IMR-90 (cell line): ENCODE measurements at regions not wholly inside any gene's neighbourhood (a gene's known extent, or its start where the extent isn't known, plus 50 kb on each side); places are given as distances from the start of the nearest gene placed in this dataset.

Experiments
- POLR2A ChIP-seq: IDR thresholded peaks from 2 replicates; pipeline ENCODE4 v1.6.1; 2012; ENCODE audit warnings: mild to moderate bottlenecking, low read depth, low read length
- RAD21 ChIP-seq: IDR thresholded peaks from 2 replicates; pipeline ENCODE4 v1.6.1; 2012; ENCODE audit warnings: low read length, improper control_type of control experiment
- TF ChIP-seq, protein P1 (sequence below): conservative IDR thresholded peaks from 2 replicates; pipeline ENCODE4 v1.5.1; 2012; ENCODE audit warnings: mild to moderate bottlenecking, low read depth, low read length, improper control_type of control experiment

DNA sequence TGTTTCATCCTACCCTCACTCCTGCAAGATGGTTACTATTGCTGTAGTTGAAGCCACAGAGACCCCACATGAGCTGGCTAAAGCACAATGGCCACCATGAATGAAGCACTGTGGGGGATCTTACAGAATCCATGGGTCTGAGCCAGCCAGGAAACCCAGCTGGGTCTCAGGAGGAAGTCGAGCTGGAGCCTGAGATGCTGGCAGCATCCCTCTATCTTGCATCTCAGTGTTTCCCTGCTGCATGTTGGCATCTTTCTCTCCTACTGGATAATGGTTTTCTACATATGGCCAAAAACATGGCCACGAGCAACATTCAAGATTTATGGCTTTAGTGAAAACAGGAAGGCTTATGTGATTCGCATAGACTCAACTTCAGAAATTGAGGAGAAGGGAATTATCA is 219.3 kb upstream of the SNX19 start:
- TF ChIP-seq RAD21 (no peak), POLR2A (no peak)
- TF ChIP-seq, protein P1, sequence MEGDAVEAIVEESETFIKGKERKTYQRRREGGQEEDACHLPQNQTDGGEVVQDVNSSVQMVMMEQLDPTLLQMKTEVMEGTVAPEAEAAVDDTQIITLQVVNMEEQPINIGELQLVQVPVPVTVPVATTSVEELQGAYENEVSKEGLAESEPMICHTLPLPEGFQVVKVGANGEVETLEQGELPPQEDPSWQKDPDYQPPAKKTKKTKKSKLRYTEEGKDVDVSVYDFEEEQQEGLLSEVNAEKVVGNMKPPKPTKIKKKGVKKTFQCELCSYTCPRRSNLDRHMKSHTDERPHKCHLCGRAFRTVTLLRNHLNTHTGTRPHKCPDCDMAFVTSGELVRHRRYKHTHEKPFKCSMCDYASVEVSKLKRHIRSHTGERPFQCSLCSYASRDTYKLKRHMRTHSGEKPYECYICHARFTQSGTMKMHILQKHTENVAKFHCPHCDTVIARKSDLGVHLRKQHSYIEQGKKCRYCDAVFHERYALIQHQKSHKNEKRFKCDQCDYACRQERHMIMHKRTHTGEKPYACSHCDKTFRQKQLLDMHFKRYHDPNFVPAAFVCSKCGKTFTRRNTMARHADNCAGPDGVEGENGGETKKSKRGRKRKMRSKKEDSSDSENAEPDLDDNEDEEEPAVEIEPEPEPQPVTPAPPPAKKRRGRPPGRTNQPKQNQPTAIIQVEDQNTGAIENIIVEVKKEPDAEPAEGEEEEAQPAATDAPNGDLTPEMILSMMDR = no peak
